NCI-H526 treated with DMSO at 0.1 percent for 48 hours (cell line): ENCODE measurements at regions not wholly inside any gene's neighbourhood (a gene's known extent, or its start where the extent isn't known, plus 50 kb on each side); places are given as distances from the start of the nearest gene placed in this dataset.

Source experiments
- DNase-seq: peaks from one replicate; lab custom pipeline; 2025; lab: John Stamatoyannopoulos, UW

- no peak for DNase-seq
Observed at GRCh38 chr3:162996368-162996767, 1499.8 kb downstream of the OTOL1 start.

- DNase-seq = no peak
Observed at GRCh38 chr3:162998205-162998604, 1501.6 kb downstream of the OTOL1 start.

- no peak for DNase-seq
Observed at GRCh38 chr3:163011596-163011995, 1515.0 kb downstream of the OTOL1 start.

- DNase-seq = no peak
Observed at GRCh38 chr3:163016251-163016650, 1519.6 kb downstream of the OTOL1 start.

- DNase-seq = no peak
Observed at GRCh38 chr3:163018067-163018466, 1521.5 kb downstream of the OTOL1 start.

- DNase-seq = no peak
Observed at GRCh38 chr3:163018664-163019063, 1522.1 kb downstream of the OTOL1 start.

GRCh38 chr3:163019260-163019659, 1522.7 kb downstream of the OTOL1 start:
- no peak for DNase-seq

- no peak for DNase-seq
Observed at GRCh38 chr3:163033652-163034051, 1537.0 kb downstream of the OTOL1 start.

- no peak for DNase-seq
Observed at GRCh38 chr3:163039636-163040035, 1543.0 kb downstream of the OTOL1 start.

GRCh38 chr3:163043074-163043473, 1546.5 kb downstream of the OTOL1 start:
- DNase-seq = peak; percentile 19

GRCh38 chr3:163045945-163046344, 1549.3 kb downstream of the OTOL1 start:
- no peak for DNase-seq

- DNase-seq = no peak
Observed at GRCh38 chr3:163048881-163049280, 1552.3 kb downstream of the OTOL1 start.

GRCh38 chr3:163056874-163057497, 1560.4 kb downstream of the OTOL1 start:
- no peak for DNase-seq

GRCh38 chr3:163058031-163058854, 1561.6 kb downstream of the OTOL1 start:
- DNase-seq = no peak

- no peak for DNase-seq
Observed at GRCh38 chr3:163071713-163072112, 1575.1 kb downstream of the OTOL1 start.
